Prostate gland (tissue), 2 donors: ENCODE measurements at regions not wholly inside any gene's neighbourhood (a gene's known extent, or its start where the extent isn't known, plus 50 kb on each side); places are given as distances from the start of the nearest gene placed in this dataset.

Experiments used
- CTCF ChIP-seq, 4 experiments: fragments of 200-600 bp in 2 of 4; fragments of 450-650 bp in 2 of 4; sonication (generic) in 2 of 4; IDR thresholded peaks; 1 replicate in 3 of 4; 2 replicates in 1 of 4; pipeline ENCODE4 v1.5.1; 2016 to 2019; ENCODE audit warnings: antibody characterized with exemption in 4 of 4, mild to moderate bottlenecking in 2 of 4, moderate library complexity in 2 of 4
- POLR2A ChIP-seq: fragments of 450-650 bp; IDR thresholded peaks from one replicate; pipeline ENCODE4 v1.6.1; 2016; ENCODE audit warnings: antibody characterized with exemption, mild to moderate bottlenecking

DNA sequence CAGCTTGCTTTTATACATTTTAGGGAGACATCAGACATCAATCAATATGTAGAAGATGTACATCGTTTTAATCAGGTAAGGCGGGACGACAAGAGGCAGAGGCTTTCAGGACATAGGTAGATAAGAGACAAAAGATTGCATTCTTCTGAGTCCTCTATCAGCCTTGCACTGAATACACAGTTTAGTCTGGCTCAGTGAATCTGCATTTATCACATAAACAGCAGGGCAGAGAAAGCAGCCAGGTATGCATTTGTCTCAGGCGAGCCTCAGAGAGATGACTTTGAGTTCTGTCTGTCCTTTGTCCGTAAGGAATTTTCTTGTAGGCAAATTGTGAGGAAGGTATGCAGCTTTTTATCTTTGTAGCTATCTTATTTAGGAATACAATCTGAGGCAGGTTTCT lies 202.8 kb upstream of the TAS2R1 start:
- TF ChIP-seq CTCF (IDR thresholded peaks at IDR 0.05) (no peak), POLR2A (no peak)
